Nephron (organoid): ENCODE measurements at regions not wholly inside any gene's neighbourhood (a gene's known extent, or its start where the extent isn't known, plus 50 kb on each side); places are given as distances from the start of the nearest gene placed in this dataset.

Experiments
- H3K27ac Mint-ChIP-seq, 3 experiments: 2 replicates each; pipeline ENCODE4 v1.8.0; 2020; ENCODE audit warnings: mixed read lengths in 3 of 3, mild to moderate bottlenecking in 2 of 3, moderate library complexity in 1 of 3
- H3K27me3 Mint-ChIP-seq: 2 replicates; pipeline ENCODE4 v1.8.0; 2021; ENCODE audit warnings: low read depth, mild to moderate bottlenecking, moderate library complexity, mixed read lengths
- H3K36me3 Mint-ChIP-seq: 2 replicates; pipeline ENCODE4 v1.8.0; 2020; ENCODE audit warnings: low read depth, mixed read lengths
- H3K4me1 Mint-ChIP-seq: 2 replicates; pipeline ENCODE4 v1.8.0; 2020; ENCODE audit warnings: mixed read lengths
- H3K4me3 Mint-ChIP-seq, 3 experiments: 2 replicates each; pipeline ENCODE4 v1.8.0; 2020; ENCODE audit warnings: mild to moderate bottlenecking in 3 of 3, mixed read lengths in 3 of 3, moderate library complexity in 2 of 3
- H3K9me3 Mint-ChIP-seq: 2 replicates; pipeline ENCODE4 v1.8.0; 2020; ENCODE audit warnings: mixed read lengths
- CTCF ChIP-seq, 3 experiments: fragments of 200-600 bp; sonication (generic); IDR thresholded peaks; one replicate each; pipeline ENCODE4 v1.5.0; 2021; ENCODE audit warnings: antibody characterized with exemption in 3 of 3; ENCODE audit not compliant: unreplicated experiment in 3 of 3

GRCh38 chr17:27078296-27078695 is 215.6 kb upstream of the WSB1 start:
- H3K4me3 Mint-ChIP-seq, result no peak overlapping the region
- H3K36me3 Mint-ChIP-seq, result no peaks in the 10 kb centered on the region
- H3K27me3 Mint-ChIP-seq, result no peaks in the 10 kb centered on the region
- H3K27ac Mint-ChIP-seq, result no peak overlapping the region
- peaks cover 42% of the 10 kb centered on the region for H3K9me3 Mint-ChIP-seq
- no peak for TF ChIP-seq CTCF (IDR thresholded peaks at IDR 0.05; ENCODE audit: unreplicated experiment in 3 of 3)
- H3K4me1 Mint-ChIP-seq, result no peaks in the 10 kb centered on the region

GRCh38 chr17:27079660-27080059 is 214.3 kb upstream of the WSB1 start:
- Mint-ChIP-seq H3K4me3 (no peak overlapping the region), H3K36me3 (no peaks in the 10 kb centered on the region), H3K27me3 (no peaks in the 10 kb centered on the region), H3K27ac (no peak overlapping the region), H3K4me1 (no peaks in the 10 kb centered on the region), H3K9me3 (peaks cover 52% of the 10 kb centered on the region)
- TF ChIP-seq CTCF (IDR thresholded peaks at IDR 0.05; ENCODE audit: unreplicated experiment in 3 of 3), result no peak

- H3K27me3 Mint-ChIP-seq, result no peaks in the 10 kb centered on the region
- H3K4me1 Mint-ChIP-seq, result no peaks in the 10 kb centered on the region
- no peak overlapping the region for H3K4me3 Mint-ChIP-seq
- no peaks in the 10 kb centered on the region for H3K36me3 Mint-ChIP-seq
- no peak overlapping the region for H3K27ac Mint-ChIP-seq
- H3K9me3 Mint-ChIP-seq, result peaks cover 53% of the 10 kb centered on the region
- TF ChIP-seq CTCF (IDR thresholded peaks at IDR 0.05; ENCODE audit: unreplicated experiment in 3 of 3), result no peak
Measured at GRCh38 chr17:27081002-27081638, 212.8 kb upstream of the WSB1 start.

GRCh38 chr17:27082023-27082774 is 211.7 kb upstream of the WSB1 start:
- H3K4me3 Mint-ChIP-seq, result no peak overlapping the region
- no peaks in the 10 kb centered on the region for H3K36me3 Mint-ChIP-seq
- peaks cover 52% of the 10 kb centered on the region for H3K9me3 Mint-ChIP-seq
- H3K27ac Mint-ChIP-seq, result no peak overlapping the region
- TF ChIP-seq CTCF (IDR thresholded peaks at IDR 0.05; ENCODE audit: unreplicated experiment in 3 of 3), result no peak
- no peaks in the 10 kb centered on the region for H3K4me1 Mint-ChIP-seq
- H3K27me3 Mint-ChIP-seq, result no peaks in the 10 kb centered on the region

GRCh38 chr17:27082775-27083154 is 211.1 kb upstream of the WSB1 start:
- H3K27ac Mint-ChIP-seq, result no peak overlapping the region
- H3K4me3 Mint-ChIP-seq, result no peak overlapping the region
- H3K9me3 Mint-ChIP-seq, result peaks cover 47% of the 10 kb centered on the region
- H3K27me3 Mint-ChIP-seq, result no peaks in the 10 kb centered on the region
- H3K4me1 Mint-ChIP-seq, result no peaks in the 10 kb centered on the region
- no peak for TF ChIP-seq CTCF (IDR thresholded peaks at IDR 0.05; ENCODE audit: unreplicated experiment in 3 of 3)
- H3K36me3 Mint-ChIP-seq, result no peaks in the 10 kb centered on the region
